ENCODE measurements at regions not wholly inside any gene's neighbourhood (a gene's known extent, or its start where the extent isn't known, plus 50 kb on each side); places are given as distances from the start of the nearest gene placed in this dataset.

DNA sequence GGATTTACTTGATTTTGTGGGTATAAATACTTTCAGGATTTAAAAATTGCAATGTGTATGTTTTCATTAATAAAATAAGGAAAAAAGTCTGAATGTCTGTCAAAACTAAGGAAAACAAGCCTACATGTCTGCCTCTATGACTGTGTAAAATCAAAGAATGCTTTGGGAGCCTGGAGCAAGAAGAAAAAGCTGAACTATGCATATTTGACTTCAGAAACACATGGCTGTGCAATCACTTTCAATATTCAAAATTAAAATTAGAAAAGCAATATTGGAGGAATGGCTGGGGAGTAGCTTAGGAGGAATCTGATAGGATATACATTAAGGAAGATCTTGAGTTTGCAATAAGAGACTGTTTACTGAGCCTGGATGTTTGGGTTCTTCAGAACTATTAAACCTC lies 147.1 kb downstream of the ADAM29 start:
- TF ChIP-seq, protein P1, sequence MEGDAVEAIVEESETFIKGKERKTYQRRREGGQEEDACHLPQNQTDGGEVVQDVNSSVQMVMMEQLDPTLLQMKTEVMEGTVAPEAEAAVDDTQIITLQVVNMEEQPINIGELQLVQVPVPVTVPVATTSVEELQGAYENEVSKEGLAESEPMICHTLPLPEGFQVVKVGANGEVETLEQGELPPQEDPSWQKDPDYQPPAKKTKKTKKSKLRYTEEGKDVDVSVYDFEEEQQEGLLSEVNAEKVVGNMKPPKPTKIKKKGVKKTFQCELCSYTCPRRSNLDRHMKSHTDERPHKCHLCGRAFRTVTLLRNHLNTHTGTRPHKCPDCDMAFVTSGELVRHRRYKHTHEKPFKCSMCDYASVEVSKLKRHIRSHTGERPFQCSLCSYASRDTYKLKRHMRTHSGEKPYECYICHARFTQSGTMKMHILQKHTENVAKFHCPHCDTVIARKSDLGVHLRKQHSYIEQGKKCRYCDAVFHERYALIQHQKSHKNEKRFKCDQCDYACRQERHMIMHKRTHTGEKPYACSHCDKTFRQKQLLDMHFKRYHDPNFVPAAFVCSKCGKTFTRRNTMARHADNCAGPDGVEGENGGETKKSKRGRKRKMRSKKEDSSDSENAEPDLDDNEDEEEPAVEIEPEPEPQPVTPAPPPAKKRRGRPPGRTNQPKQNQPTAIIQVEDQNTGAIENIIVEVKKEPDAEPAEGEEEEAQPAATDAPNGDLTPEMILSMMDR (IDR thresholded peaks at IDR 0.05): no peak
- no peak for TF ChIP-seq POLR2AphosphoS5 (IDR thresholded peaks at IDR 0.05)
